ENCODE measurements at regions not wholly inside any gene's neighbourhood (a gene's known extent, or its start where the extent isn't known, plus 50 kb on each side); places are given as distances from the start of the nearest gene placed in this dataset.

GRCh38 chr2:81984969-81985637 lies 1680.6 kb upstream of the LRRTM1 start:
- no peaks in the 10 kb centered on the region for H3K4me1 ChIP-seq (ENCODE audit: insufficient read depth)
- H3K27me3 ChIP-seq, result no peaks in the 10 kb centered on the region
- H4K20me1 ChIP-seq (ENCODE audit: insufficient read depth, poor library complexity, severe bottlenecking), result no peaks in the 10 kb centered on the region
- no peak overlapping the region for H2AFZ ChIP-seq
- H3K36me3 ChIP-seq (replicated peaks; ENCODE audit: insufficient read depth, low read depth), result no peaks in the 10 kb centered on the region
- no peaks in the 10 kb centered on the region for H3K9me3 ChIP-seq (ENCODE audit: low read depth)
- no peak overlapping the region for H3K4me3 ChIP-seq
- WGBS (ENCODE audit: low lambda C conversion rate, missing lambda C conversion rate), result 98% methylated on average over 25 of the region's 33 CpGs
- DNase-seq (ENCODE audit: low spot score), result no peak
- no peak overlapping the region for H3K27ac ChIP-seq
- TF ChIP-seq CTCF (IDR thresholded peaks at IDR 0.05; ENCODE audit: poor library complexity) (no peak), EZH2phosphoT487 (IDR thresholded peaks at IDR 0.05; ENCODE audit: low read depth, severe bottlenecking, unreplicated experiment) (no peak)
- no peaks in the 10 kb centered on the region for H3K79me2 ChIP-seq
- H3K4me2 ChIP-seq, result no peak overlapping the region
- no peaks in the 10 kb centered on the region for H3K9me2 ChIP-seq (replicated peaks; ENCODE audit: insufficient read depth)

- H3K27me3 ChIP-seq, result no peaks in the 10 kb centered on the region
- H3K9me3 ChIP-seq (ENCODE audit: low read depth), result no peaks in the 10 kb centered on the region
- H2AFZ ChIP-seq, result no peak overlapping the region
- no peaks in the 10 kb centered on the region for H3K9me2 ChIP-seq (replicated peaks; ENCODE audit: insufficient read depth)
- no peaks in the 10 kb centered on the region for H3K4me1 ChIP-seq (ENCODE audit: insufficient read depth)
- WGBS (ENCODE audit: low lambda C conversion rate, missing lambda C conversion rate), result 83% methylated on average over 3 of the region's 3 CpGs
- no peaks in the 10 kb centered on the region for H4K20me1 ChIP-seq (ENCODE audit: insufficient read depth, poor library complexity, severe bottlenecking)
- DNase-seq (ENCODE audit: low spot score), result no peak
- H3K79me2 ChIP-seq, result no peaks in the 10 kb centered on the region
- H3K36me3 ChIP-seq (replicated peaks; ENCODE audit: insufficient read depth, low read depth), result no peaks in the 10 kb centered on the region
- TF ChIP-seq CTCF (IDR thresholded peaks at IDR 0.05; ENCODE audit: poor library complexity) (no peak), EZH2phosphoT487 (IDR thresholded peaks at IDR 0.05; ENCODE audit: low read depth, severe bottlenecking, unreplicated experiment) (no peak), EZH2 (IDR thresholded peaks at IDR 0.05; ENCODE audit: borderline replicate concordance) (no peak)
- no peak overlapping the region for H3K4me3 ChIP-seq
- no peak overlapping the region for H3K4me2 ChIP-seq
- no peak overlapping the region for H3K27ac ChIP-seq
Measured at GRCh38 chr2:81981585-81981984, 1677.0 kb upstream of the LRRTM1 start.

- Histone ChIP-seq H3K27me3 (no peaks in the 10 kb centered on the region), H3K4me3 (no peak overlapping the region), H2AFZ (no peak overlapping the region), H3K9me2 (replicated peaks; ENCODE audit: insufficient read depth) (no peaks in the 10 kb centered on the region), H3K4me1 (ENCODE audit: insufficient read depth) (no peaks in the 10 kb centered on the region), H3K79me2 (no peaks in the 10 kb centered on the region), H3K27ac (no peak overlapping the region), H3K4me2 (no peak overlapping the region), H4K20me1 (ENCODE audit: insufficient read depth, poor library complexity, severe bottlenecking) (no peaks in the 10 kb centered on the region), H3K36me3 (replicated peaks; ENCODE audit: insufficient read depth, low read depth) (no peaks in the 10 kb centered on the region), H3K9me3 (ENCODE audit: low read depth) (no peaks in the 10 kb centered on the region)
- DNase-seq (ENCODE audit: low spot score), result no peak
- 67% methylated on average over 3 of the region's 3 CpGs for whole genome bisulfite sequencing (ENCODE audit: low lambda C conversion rate, missing lambda C conversion rate)
- no peak for TF ChIP-seq CTCF (IDR thresholded peaks at IDR 0.05; ENCODE audit: poor library complexity)
- TF ChIP-seq EZH2 (IDR thresholded peaks at IDR 0.05; ENCODE audit: borderline replicate concordance), result no peak
- no peak for TF ChIP-seq EZH2phosphoT487 (IDR thresholded peaks at IDR 0.05; ENCODE audit: low read depth, severe bottlenecking, unreplicated experiment)
Measured at GRCh38 chr2:81979086-81979485, 1674.5 kb upstream of the LRRTM1 start.
